ENCODE measurements at regions not wholly inside any gene's neighbourhood (a gene's known extent, or its start where the extent isn't known, plus 50 kb on each side); places are given as distances from the start of the nearest gene placed in this dataset.
"Not testable (repeated sequence)": the region's sequence is repeated elsewhere in the genome, so short reads cannot be mapped to it uniquely, and the experiment has no call there.

DNA sequence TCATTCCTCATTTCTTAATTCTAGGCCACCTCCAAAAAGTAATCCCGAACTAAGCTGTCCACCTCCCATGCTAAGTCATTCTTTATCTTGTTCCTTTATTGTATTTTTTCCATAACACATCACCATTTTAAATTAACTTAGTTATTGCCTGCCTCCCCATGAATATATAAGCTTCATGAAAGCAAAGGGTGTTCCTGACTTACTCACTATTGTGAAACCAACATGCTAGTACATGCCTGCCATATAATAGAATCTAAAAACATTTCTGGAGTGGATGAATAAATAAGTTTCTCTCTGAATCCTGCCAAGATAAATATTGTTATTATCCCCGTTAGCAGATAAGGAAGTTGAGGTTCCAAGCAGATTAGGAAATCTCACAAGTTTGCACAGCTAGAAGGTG is 232.1 kb downstream of the NPIPA8 start:
- TF ChIP-seq, protein P1, sequence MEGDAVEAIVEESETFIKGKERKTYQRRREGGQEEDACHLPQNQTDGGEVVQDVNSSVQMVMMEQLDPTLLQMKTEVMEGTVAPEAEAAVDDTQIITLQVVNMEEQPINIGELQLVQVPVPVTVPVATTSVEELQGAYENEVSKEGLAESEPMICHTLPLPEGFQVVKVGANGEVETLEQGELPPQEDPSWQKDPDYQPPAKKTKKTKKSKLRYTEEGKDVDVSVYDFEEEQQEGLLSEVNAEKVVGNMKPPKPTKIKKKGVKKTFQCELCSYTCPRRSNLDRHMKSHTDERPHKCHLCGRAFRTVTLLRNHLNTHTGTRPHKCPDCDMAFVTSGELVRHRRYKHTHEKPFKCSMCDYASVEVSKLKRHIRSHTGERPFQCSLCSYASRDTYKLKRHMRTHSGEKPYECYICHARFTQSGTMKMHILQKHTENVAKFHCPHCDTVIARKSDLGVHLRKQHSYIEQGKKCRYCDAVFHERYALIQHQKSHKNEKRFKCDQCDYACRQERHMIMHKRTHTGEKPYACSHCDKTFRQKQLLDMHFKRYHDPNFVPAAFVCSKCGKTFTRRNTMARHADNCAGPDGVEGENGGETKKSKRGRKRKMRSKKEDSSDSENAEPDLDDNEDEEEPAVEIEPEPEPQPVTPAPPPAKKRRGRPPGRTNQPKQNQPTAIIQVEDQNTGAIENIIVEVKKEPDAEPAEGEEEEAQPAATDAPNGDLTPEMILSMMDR (IDR thresholded peaks at IDR 0.05 in 4 of 5, conservative IDR thresholded peaks at IDR 0.05 in 1 of 5), result not testable (repeated sequence)
- TF ChIP-seq POLR2A (IDR thresholded peaks at IDR 0.05), result not testable (repeated sequence)
